ENCODE measurements at regions not wholly inside any gene's neighbourhood (a gene's known extent, or its start where the extent isn't known, plus 50 kb on each side); places are given as distances from the start of the nearest gene placed in this dataset.

DNA sequence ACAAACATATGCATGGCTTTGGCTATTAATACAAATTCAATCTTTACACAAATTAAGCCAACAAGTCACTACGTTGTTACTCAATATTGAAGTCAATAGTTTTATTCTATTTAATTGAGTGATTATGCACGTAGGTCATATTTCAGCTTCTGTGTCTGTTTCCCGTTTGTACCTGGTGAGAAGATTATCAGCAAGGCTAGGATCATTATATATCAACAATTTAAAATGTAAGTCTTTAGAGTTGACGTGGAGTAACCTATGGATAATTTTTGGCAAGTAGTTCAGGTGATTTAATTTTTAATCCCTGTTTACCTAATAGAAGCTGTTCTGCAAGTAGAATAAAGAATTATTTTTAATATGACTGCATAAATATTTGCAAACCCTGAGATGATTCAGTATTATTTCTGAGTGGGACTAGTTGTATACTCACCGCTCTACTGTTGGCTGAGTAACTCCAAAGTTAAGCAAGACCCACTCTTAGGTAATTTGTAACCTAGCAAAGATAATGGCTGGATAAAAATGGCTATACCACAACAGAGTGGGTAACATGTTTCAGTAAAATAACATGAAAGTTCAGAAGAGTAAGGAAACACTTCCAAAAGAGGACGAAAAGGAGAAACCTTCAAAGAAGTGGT lies 161.0 kb downstream of the HGF start:
- no peaks in the 10 kb centered on the region for H3K36me3 ChIP-seq
- no peaks in the 10 kb centered on the region for H3K27me3 ChIP-seq
- H3K9ac ChIP-seq: no peak overlapping the region
- H3K4me1 ChIP-seq: no peaks in the 10 kb centered on the region
- no peaks in the 10 kb centered on the region for H3K9me3 ChIP-seq (replicated peaks in 1 of 11)
- H3K27ac ChIP-seq: no peak overlapping the region
- H3K4me2 ChIP-seq: no peak overlapping the region
- H4K20me1 ChIP-seq: no peaks in the 10 kb centered on the region
- no peak for TF ChIP-seq Cebpa-rat (IDR thresholded peaks at IDR 0.05)
- no peak overlapping the region for H3K4me3 ChIP-seq

- Histone ChIP-seq H3K27me3 (no peaks in the 10 kb centered on the region), H3K4me2 (no peak overlapping the region), H3K4me3 (no peak overlapping the region), H4K20me1 (no peaks in the 10 kb centered on the region), H3K9ac (no peak overlapping the region), H3K36me3 (no peaks in the 10 kb centered on the region), H3K27ac (no peak overlapping the region), H3K4me1 (no peaks in the 10 kb centered on the region), H3K9me3 (replicated peaks in 1 of 11) (no peaks in the 10 kb centered on the region)
- no peak for TF ChIP-seq Cebpa-rat (IDR thresholded peaks at IDR 0.05)
Measured at GRCh38 chr7:81607987-81608386, 161.9 kb downstream of the HGF start.

GRCh38 chr7:81606078-81606863 lies 163.6 kb downstream of the HGF start:
- TF ChIP-seq Cebpa-rat (IDR thresholded peaks at IDR 0.05): no peak
- no peaks in the 10 kb centered on the region for H3K4me1 ChIP-seq
- H3K36me3 ChIP-seq: no peaks in the 10 kb centered on the region
- no peak overlapping the region for H3K4me2 ChIP-seq
- H3K9me3 ChIP-seq (replicated peaks in 1 of 11): no peaks in the 10 kb centered on the region
- H3K9ac ChIP-seq: no peak overlapping the region
- H3K4me3 ChIP-seq: no peak overlapping the region
- no peaks in the 10 kb centered on the region for H4K20me1 ChIP-seq
- H3K27me3 ChIP-seq: no peaks in the 10 kb centered on the region
- H3K27ac ChIP-seq: no peak overlapping the region

DNA sequence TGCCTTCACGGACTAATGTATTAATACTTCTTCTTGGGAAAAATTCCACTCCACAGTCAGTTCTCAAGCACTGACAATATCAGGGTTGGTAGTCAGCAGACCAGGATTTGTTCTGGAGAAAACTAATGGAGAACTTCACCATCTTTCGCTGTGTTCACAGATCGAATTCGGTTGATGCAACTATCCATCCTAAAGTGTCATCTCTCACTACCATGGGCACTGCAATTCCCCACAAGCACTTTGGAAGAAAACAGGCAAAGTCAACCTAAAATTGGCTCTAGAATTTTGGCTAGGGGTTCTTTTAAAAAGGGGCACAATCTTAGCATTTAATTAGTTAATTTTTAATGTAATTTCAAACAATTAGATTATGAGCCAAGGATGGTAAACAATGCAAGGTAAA lies 164.4 kb downstream of the HGF start:
- Histone ChIP-seq H3K4me1 (no peaks in the 10 kb centered on the region), H3K9me3 (replicated peaks in 1 of 11) (no peaks in the 10 kb centered on the region), H4K20me1 (no peaks in the 10 kb centered on the region), H3K36me3 (no peaks in the 10 kb centered on the region), H3K27me3 (no peaks in the 10 kb centered on the region), H3K27ac (no peak overlapping the region), H3K4me3 (no peak overlapping the region), H3K4me2 (no peak overlapping the region), H3K9ac (no peak overlapping the region)
- TF ChIP-seq Cebpa-rat (IDR thresholded peaks at IDR 0.05): no peak

GRCh38 chr7:81604808-81605174 lies 165.1 kb downstream of the HGF start:
- H3K4me1 ChIP-seq: no peaks in the 10 kb centered on the region
- no peaks in the 10 kb centered on the region for H3K27me3 ChIP-seq
- no peak overlapping the region for H3K4me3 ChIP-seq
- H3K9ac ChIP-seq: no peak overlapping the region
- no peaks in the 10 kb centered on the region for H3K36me3 ChIP-seq
- no peak overlapping the region for H3K4me2 ChIP-seq
- no peaks in the 10 kb centered on the region for H3K9me3 ChIP-seq (replicated peaks in 1 of 11)
- TF ChIP-seq Cebpa-rat (IDR thresholded peaks at IDR 0.05): no peak
- no peak overlapping the region for H3K27ac ChIP-seq
- no peaks in the 10 kb centered on the region for H4K20me1 ChIP-seq

DNA sequence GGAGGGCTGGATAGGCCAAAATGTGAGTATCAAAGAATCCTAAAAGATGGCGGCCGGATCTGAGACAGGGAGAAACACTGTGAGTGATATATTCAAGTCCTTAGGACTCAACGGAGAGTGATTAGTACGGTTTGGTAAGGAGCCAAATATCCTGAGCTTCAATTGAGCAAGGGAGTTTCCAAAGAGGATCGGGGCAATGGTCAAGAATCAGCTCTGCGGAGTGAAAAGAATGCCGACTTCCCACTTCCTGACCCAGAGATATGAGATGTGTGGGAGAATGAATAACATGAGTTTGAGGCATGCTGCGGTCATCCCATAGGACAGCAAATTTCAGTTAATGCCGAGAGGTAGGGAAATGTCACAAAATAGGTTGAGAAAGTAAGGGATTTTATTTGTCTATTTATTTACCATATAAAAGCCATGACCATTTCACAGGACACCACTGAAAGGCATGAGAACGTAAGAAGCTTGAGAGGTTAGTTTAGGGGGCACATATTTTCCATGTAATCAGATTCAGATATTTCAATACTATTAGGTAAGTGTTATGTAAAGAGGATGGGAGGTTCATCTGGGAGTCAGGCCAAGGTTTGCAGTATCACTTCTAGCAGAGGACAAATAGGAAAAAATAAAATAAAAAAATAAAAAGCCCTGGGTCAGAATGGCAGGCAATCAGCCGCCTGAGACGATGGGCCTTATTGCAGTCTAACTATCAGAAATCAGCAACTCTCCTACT lies 165.6 kb downstream of the HGF start:
- Histone ChIP-seq H3K9ac (no peak overlapping the region), H3K27me3 (no peaks in the 10 kb centered on the region), H3K4me1 (no peaks in the 10 kb centered on the region), H4K20me1 (no peaks in the 10 kb centered on the region), H3K27ac (no peak overlapping the region), H3K36me3 (no peaks in the 10 kb centered on the region), H3K4me3 (no peak overlapping the region), H3K9me3 (replicated peaks in 1 of 11) (no peaks in the 10 kb centered on the region), H3K4me2 (no peak overlapping the region)
- no peak for TF ChIP-seq Cebpa-rat (IDR thresholded peaks at IDR 0.05)

DNA sequence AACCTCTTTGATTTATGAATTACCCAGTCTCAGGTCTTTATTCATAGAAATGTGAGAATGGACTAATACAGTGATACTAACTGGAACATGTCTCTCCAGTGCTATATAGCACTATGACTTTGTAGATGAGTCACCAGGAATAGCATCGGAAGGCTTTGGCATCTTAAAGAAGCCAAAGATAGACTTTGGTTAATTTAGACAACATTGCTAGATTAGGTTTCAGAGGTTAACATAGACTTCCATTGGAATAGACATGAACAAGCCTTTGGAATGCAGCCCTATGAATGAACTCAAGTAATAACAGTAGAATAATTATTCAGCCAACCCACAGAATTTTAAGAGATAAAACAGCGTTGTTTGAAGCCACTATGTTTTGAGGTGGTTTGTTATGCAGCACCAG lies 169.2 kb downstream of the HGF start:
- H3K9me3 ChIP-seq (replicated peaks in 1 of 11): no peaks in the 10 kb centered on the region
- no peak overlapping the region for H3K4me3 ChIP-seq
- H3K27ac ChIP-seq: no peak overlapping the region
- H3K4me1 ChIP-seq: no peaks in the 10 kb centered on the region
- no peak overlapping the region for H3K4me2 ChIP-seq
- H3K9ac ChIP-seq: no peak overlapping the region
- no peak for TF ChIP-seq Cebpa-rat (IDR thresholded peaks at IDR 0.05)
- H3K36me3 ChIP-seq: no peaks in the 10 kb centered on the region
- no peaks in the 10 kb centered on the region for H4K20me1 ChIP-seq
- H3K27me3 ChIP-seq: no peaks in the 10 kb centered on the region

- no peak overlapping the region for H3K27ac ChIP-seq
- no peaks in the 10 kb centered on the region for H4K20me1 ChIP-seq
- no peak overlapping the region for H3K4me2 ChIP-seq
- no peaks in the 10 kb centered on the region for H3K4me1 ChIP-seq
- no peak for TF ChIP-seq Cebpa-rat (IDR thresholded peaks at IDR 0.05)
- no peaks in the 10 kb centered on the region for H3K9me3 ChIP-seq (replicated peaks in 1 of 11)
- H3K27me3 ChIP-seq: no peaks in the 10 kb centered on the region
- no peaks in the 10 kb centered on the region for H3K36me3 ChIP-seq
- no peak overlapping the region for H3K9ac ChIP-seq
- no peak overlapping the region for H3K4me3 ChIP-seq
Measured at GRCh38 chr7:81598951-81599350, 170.9 kb downstream of the HGF start.

GRCh38 chr7:81594767-81595166 lies 175.1 kb downstream of the HGF start:
- Histone ChIP-seq H3K4me3 (no peak overlapping the region), H3K4me2 (no peak overlapping the region), H3K4me1 (no peaks in the 10 kb centered on the region), H4K20me1 (no peaks in the 10 kb centered on the region), H3K27me3 (no peaks in the 10 kb centered on the region), H3K9ac (no peak overlapping the region), H3K27ac (no peak overlapping the region), H3K36me3 (no peaks in the 10 kb centered on the region), H3K9me3 (replicated peaks in 1 of 11) (no peaks in the 10 kb centered on the region)
- TF ChIP-seq Cebpa-rat (IDR thresholded peaks at IDR 0.05): no peak

DNA sequence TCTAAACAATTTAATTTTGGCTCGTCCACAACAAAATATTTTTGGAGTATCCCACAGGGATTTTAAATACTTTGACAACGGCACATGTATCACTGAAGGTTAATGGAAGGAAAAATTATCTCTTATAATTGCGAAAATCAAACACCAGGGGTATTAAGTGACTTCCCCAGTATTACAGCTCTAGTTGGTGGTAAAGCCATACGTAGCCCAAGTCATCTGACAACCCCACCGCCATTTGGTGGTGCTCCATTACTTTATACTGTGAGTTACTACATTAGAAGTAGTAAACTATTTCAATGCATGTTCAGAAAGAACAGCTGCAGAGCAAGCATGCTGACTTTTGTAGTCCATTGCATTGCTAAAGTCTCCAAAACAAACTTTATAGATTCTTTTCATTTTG lies 179.7 kb downstream of the HGF start:
- Histone ChIP-seq H3K4me3 (no peak overlapping the region), H3K27me3 (no peaks in the 10 kb centered on the region)
- no peak for TF ChIP-seq Cebpa-rat (IDR thresholded peaks at IDR 0.05)

More for the DNA sequence above, 179.7 kb downstream of the HGF start:
- Histone ChIP-seq H3K27ac (no peak overlapping the region), H4K20me1 (no peaks in the 10 kb centered on the region), H3K36me3 (no peaks in the 10 kb centered on the region), H3K9ac (no peak overlapping the region), H3K4me1 (no peaks in the 10 kb centered on the region), H3K4me2 (no peak overlapping the region), H3K9me3 (replicated peaks in 1 of 11) (no peaks in the 10 kb centered on the region)
